ENCODE measurements at regions not wholly inside any gene's neighbourhood (a gene's known extent, or its start where the extent isn't known, plus 50 kb on each side); places are given as distances from the start of the nearest gene placed in this dataset.

DNA sequence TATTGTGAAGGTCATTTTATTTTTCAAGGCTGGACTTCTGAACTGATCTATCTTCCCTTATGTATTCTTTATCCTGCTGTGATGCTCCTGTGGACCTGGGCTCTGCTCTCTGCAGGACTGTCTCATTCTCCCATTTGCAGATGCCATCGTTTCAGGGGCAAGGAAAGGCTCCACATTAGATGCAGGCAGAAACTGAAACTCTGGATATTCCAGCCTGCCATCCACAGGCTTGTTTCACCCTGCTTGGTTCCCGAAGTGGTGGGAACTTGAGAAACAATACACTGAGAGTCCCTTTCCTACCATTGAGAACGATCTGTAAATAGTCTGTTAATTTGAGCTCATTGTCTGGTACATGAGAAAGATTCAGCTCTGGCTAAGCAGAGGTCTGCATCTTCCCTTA lies 197.5 kb upstream of the MAN1A1 start:
- no peak overlapping the region for H3K27ac ChIP-seq (ENCODE audit: low read depth, low read length)
- CTCF ChIA-PET: no interaction called here
- H3K4me3 ChIP-seq (ENCODE audit: low read depth, low read length): no peak overlapping the region
- H3K9me3 ChIP-seq (ENCODE audit: control insufficient read depth, insufficient read depth, low read length): no peaks in the 10 kb centered on the region
- no peaks in the 10 kb centered on the region for H3K27me3 ChIP-seq (ENCODE audit: control insufficient read depth, insufficient read depth, low read length)
- no peak for DNase-seq (ENCODE audit: low read depth, low spot score)
- POLR2A ChIA-PET: no interaction called here
- TF ChIP-seq, protein P1, sequence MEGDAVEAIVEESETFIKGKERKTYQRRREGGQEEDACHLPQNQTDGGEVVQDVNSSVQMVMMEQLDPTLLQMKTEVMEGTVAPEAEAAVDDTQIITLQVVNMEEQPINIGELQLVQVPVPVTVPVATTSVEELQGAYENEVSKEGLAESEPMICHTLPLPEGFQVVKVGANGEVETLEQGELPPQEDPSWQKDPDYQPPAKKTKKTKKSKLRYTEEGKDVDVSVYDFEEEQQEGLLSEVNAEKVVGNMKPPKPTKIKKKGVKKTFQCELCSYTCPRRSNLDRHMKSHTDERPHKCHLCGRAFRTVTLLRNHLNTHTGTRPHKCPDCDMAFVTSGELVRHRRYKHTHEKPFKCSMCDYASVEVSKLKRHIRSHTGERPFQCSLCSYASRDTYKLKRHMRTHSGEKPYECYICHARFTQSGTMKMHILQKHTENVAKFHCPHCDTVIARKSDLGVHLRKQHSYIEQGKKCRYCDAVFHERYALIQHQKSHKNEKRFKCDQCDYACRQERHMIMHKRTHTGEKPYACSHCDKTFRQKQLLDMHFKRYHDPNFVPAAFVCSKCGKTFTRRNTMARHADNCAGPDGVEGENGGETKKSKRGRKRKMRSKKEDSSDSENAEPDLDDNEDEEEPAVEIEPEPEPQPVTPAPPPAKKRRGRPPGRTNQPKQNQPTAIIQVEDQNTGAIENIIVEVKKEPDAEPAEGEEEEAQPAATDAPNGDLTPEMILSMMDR (IDR thresholded peaks at IDR 0.05; ENCODE audit: low read depth, low read length): no peak

DNA sequence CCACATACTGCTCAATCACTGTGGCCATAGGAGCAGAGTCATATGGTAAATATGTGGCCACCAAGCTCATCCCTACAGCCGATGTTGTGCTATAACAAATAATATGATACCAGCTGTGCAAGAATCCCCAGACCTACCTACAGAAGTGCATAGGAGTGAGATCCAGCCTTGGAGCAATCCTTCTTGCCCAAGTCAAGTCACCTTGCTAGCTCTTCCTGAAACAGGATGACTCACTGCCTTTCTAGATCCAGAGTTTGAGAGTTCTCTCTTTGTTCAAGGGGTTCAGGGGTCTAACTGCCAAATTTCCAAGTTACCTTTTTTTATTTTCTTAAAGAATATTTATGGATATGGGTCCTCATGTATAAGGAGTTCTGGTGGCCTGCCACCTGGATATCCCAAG lies 195.7 kb upstream of the MAN1A1 start:
- no peak overlapping the region for H3K4me3 ChIP-seq (ENCODE audit: low read depth, low read length)
- CTCF ChIA-PET: interaction anchor here (1.3 to 2.1 kb wide), 2 partner anchors 397 to 416 kb away, joined by 3 to 5 read pairs; no protein-coding TSS in a partner anchor
- POLR2A ChIA-PET: no interaction called here
- no peaks in the 10 kb centered on the region for H3K27me3 ChIP-seq (ENCODE audit: control insufficient read depth, insufficient read depth, low read length)
- no peak overlapping the region for H3K27ac ChIP-seq (ENCODE audit: low read depth, low read length)
- TF ChIP-seq, protein P1 (IDR thresholded peaks at IDR 0.05; ENCODE audit: low read depth, low read length): no peak
- H3K9me3 ChIP-seq (ENCODE audit: control insufficient read depth, insufficient read depth, low read length): no peaks in the 10 kb centered on the region
- no peak for DNase-seq (ENCODE audit: low read depth, low spot score)

DNA sequence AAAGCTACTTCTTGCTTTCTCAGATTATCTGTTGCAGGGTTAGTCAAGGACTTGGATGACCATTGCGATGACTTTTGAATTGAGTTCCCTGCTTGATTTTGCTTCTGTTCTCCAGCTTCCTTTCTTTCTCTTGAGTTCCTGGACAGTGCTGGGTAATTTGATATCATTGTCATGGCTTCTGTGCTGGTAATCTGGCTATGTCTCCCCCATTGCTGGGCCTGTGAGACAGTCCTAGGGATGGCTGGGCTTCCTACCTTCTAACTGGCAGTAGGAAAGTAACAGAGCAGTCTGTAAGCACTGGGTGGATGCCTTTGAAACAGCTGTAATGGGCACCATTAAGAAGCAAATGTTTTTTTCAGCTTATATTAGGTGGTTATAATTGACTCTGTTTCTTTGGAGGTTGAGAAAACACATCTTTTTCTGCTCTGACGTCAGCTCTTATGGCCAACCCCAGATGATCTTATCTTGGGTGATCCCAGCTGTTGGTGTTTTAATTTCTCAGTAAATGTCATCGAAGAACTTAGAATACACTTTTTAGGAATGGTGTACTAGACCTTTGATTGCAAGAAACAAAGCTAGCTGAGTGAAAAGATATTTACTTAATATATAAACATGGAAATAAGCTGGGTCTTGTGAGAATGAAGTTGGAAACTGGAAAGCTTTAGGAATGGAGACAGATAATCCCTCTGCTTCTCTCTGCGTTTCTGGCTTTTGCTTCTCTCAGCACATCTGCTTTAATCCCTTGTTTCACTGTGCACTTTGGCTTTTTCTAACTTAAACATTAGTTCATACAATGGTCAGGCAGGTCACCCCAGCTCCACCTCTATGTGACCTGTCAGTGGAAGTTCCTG lies 195.0 kb upstream of the MAN1A1 start:
- Histone ChIP-seq H3K9me3 (ENCODE audit: control insufficient read depth, insufficient read depth, low read length) (no peaks in the 10 kb centered on the region), H3K27ac (ENCODE audit: low read depth, low read length) (peak overlapping the region; percentile 49), H3K27me3 (ENCODE audit: control insufficient read depth, insufficient read depth, low read length) (no peaks in the 10 kb centered on the region), H3K4me3 (ENCODE audit: low read depth, low read length) (no peak overlapping the region)
- POLR2A ChIA-PET: no interaction called here
- DNase-seq (ENCODE audit: low read depth, low spot score): no peak
- CTCF ChIA-PET: interaction anchor here (0.6 to 2.1 kb wide), 3 partner anchors 396 to 897 kb away, joined by 3 to 5 read pairs (median 3); no protein-coding TSS in a partner anchor
- TF ChIP-seq, protein P1 (IDR thresholded peaks at IDR 0.05; ENCODE audit: low read depth, low read length): no peak

DNA sequence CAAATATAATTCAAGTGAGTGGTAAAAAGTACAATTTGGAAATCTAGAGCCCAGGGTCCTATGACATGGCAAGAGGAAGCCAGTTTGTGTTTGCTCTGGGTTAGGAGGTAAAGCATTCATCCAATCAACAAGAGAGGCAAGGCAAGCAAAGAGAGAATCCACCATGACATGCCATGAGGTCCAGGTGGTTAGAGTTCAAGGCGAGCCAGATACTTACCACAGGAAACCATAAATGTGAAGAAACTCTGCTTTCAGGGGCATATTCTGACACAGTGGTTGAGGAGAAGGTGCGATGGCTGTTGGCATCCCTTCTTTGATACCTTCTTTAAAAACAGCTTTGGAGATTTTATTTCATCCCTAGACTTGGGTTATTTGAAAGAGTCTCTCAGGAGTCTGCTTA lies 193.8 kb upstream of the MAN1A1 start:
- Histone ChIP-seq H3K27me3 (ENCODE audit: control insufficient read depth, insufficient read depth, low read length) (no peaks in the 10 kb centered on the region), H3K4me3 (ENCODE audit: low read depth, low read length) (no peak overlapping the region), H3K27ac (ENCODE audit: low read depth, low read length) (no peak overlapping the region), H3K9me3 (ENCODE audit: control insufficient read depth, insufficient read depth, low read length) (peaks cover 2% of the 10 kb centered on the region; the same call in 1 of the 2 replicates)
- ChIA-PET POLR2A (no interaction called here), CTCF (interaction anchor here (1.4 kb wide), 1 partner anchor 414 kb away, joined by 3 read pairs; no protein-coding TSS in a partner anchor)
- DNase-seq (ENCODE audit: low read depth, low spot score): no peak
- TF ChIP-seq, protein P1 (IDR thresholded peaks at IDR 0.05; ENCODE audit: low read depth, low read length): no peak

DNA sequence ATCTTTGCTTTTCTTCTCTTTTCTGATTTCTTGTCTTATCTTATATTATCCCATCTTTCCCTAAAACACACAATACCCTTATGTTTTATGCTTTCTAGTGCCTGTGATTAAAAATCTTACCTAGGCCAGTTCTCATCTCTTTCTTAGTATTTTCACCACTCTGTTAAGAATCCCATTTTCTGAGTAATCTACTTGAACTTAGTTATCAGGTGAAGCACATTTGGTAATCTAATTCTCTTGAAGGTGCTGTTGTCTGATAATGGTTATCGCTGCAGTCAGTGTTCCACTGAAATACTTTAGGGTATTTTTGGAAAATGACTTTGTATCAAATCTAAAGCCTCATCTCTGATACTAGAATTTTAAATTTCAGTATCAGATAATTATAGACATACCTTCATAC lies 192.5 kb upstream of the MAN1A1 start:
- Histone ChIP-seq H3K4me3 (ENCODE audit: low read depth, low read length) (no peak overlapping the region), H3K27me3 (ENCODE audit: control insufficient read depth, insufficient read depth, low read length) (no peaks in the 10 kb centered on the region), H3K27ac (ENCODE audit: low read depth, low read length) (no peak overlapping the region), H3K9me3 (ENCODE audit: control insufficient read depth, insufficient read depth, low read length) (peaks cover 2% of the 10 kb centered on the region; the same call in 1 of the 2 replicates)
- CTCF ChIA-PET: no interaction called here
- POLR2A ChIA-PET: no interaction called here
- TF ChIP-seq, protein P1 (IDR thresholded peaks at IDR 0.05; ENCODE audit: low read depth, low read length): no peak
- DNase-seq (ENCODE audit: low read depth, low spot score): no peak

Measured in AG04450 (cell line).